GM18951 (cell line): ENCODE measurements at regions not wholly inside any gene's neighbourhood (a gene's known extent, or its start where the extent isn't known, plus 50 kb on each side); places are given as distances from the start of the nearest gene placed in this dataset.
"Not testable (repeated sequence)": the region's sequence is repeated elsewhere in the genome, so short reads cannot be mapped to it uniquely, and the experiment has no call there.

Source experiments
- POLR2A ChIP-seq: IDR thresholded peaks from 4 replicates; pipeline ENCODE4 v1.6.1; 2011; ENCODE audit warnings: mild to moderate bottlenecking; ENCODE audit not compliant: insufficient read length, insufficient read depth; ENCODE audit errors: extremely low read depth
- in situ Hi-C: fragments of 300-500 bp; cut with MboI; formaldehyde crosslinking; loops from one replicate; pipeline ENCODE4 v1.12.0; 2022; ENCODE audit warnings: low sequenced_read_pairs, mixed read lengths, inconsistent platforms; ENCODE audit not compliant: unreplicated experiment

- in situ Hi-C loops: no loop called here
These were observed 1250.4 kb upstream of the IGFBP7 start for GRCh38 chr4:58360354-58361133.

DNA sequence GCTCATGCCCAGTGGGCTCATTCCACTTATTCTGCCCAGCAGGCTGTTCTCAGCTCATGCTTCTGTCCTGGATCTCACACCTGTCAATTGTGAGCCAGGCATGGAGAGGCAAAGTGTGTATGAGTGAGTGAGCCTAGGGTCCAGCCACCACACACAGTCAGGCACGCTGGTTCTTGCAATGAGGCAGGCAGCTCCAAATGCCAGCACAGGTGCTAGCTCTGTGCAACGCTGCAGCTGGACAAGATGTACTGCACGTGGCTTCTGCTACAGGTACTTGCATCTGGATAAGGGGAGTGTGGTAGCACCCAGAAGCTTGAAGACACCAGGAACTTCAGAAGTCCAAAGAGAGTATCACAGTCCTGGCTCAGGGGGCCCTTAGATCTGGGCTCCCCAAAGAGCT lies 1249.4 kb upstream of the IGFBP7 start:
- in situ Hi-C loops: no loop called here

More at GRCh38 chr4:58360354-58361133, 1250.4 kb upstream of the IGFBP7 start:
- TF ChIP-seq POLR2A: no peak

DNA sequence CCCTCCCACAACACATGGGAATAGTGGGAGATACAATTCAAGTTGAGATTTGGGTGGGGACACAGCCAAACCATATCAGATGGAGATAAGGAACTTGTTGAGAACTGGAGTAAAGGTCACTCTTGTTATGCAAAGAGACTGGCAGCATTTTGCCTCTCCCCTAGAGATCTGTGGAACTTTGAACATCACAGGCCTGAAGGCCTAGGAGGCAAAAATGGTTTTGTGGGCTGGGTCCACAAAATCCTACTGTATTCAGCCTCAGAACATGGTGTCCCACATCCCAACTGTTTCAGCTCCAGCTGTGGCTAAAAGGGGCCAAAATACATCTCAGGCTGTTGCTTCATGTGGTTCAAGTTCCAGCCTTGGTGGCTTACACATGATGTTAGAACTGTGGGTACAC lies 1247.8 kb upstream of the IGFBP7 start:
- TF ChIP-seq POLR2A: no peak
- in situ Hi-C loops: no loop called here

More for the DNA sequence above, 1249.4 kb upstream of the IGFBP7 start:
- no peak for TF ChIP-seq POLR2A

GRCh38 chr4:58325070-58325469 lies 1214.9 kb upstream of the IGFBP7 start:
- in situ Hi-C loops: no loop called here
- no peak for TF ChIP-seq POLR2A

- in situ Hi-C loops: no loop called here
These were observed 1203.3 kb upstream of the IGFBP7 start for GRCh38 chr4:58313444-58313843.

DNA sequence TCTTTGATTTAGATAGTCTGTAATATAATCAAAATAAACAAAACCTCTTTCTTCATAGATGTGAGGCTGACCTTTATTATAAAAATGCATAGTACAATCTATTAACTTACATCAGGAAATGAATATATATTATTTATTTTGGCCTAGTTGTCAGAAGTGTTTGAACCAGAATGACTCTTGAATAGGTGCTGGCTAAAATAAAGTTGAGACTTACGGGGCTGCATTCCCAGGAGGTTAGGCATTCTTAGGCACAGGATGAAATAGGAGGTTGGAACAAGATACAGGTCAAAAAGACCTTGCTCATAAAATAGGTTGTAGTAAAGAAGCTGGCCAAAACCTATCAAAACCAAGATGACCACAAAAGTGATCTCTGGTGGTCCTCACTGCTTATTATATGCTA lies 1193.3 kb upstream of the IGFBP7 start:
- in situ Hi-C loops: no loop called here
- no peak for TF ChIP-seq POLR2A

More at GRCh38 chr4:58313444-58313843, 1203.3 kb upstream of the IGFBP7 start:
- no peak for TF ChIP-seq POLR2A

- in situ Hi-C loops: no loop called here
- no peak for TF ChIP-seq POLR2A
These were observed 1191.3 kb upstream of the IGFBP7 start for GRCh38 chr4:58301376-58301999.

DNA sequence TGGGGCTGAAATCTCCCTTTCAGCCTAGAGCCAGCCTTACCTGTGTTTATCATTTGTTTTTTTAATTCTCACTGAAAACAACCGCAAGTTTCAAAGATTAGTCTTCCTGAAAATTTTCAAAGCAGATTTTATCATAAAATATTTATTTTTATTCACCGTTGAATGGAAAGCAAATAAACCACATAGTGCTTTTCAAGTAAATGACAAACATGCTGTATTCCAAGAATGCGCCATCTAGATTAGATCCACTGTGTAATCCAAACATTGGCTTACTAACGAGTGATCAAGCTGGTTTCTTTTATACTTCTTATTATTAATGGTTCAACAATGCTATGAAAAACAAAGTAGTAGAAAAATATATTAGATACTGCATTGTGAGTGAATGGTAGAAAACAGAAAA lies 1176.2 kb upstream of the IGFBP7 start:
- no peak for TF ChIP-seq POLR2A
- in situ Hi-C loops: no loop called here

- in situ Hi-C loops: not testable (repeated sequence)
These were observed 1170.7 kb upstream of the IGFBP7 start for GRCh38 chr4:58280928-58281327.

DNA sequence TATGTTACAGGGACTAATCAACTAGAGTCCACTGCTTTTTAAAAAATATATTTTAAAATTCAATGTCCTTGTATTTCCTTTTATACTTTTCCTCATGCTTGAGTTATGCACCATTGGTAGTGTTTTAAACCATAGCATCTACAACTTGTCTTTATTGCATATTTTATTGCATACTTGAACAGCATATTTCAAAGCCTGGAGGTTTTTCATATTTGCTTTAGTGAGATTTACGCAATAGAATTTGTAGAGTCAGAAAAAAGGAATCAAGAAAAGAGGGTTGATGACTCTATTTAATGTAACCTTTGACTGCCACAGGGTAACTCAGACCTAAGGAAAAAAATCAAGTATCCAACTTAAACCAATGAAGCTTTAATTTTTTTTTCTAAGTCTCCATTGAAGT lies 1165.7 kb upstream of the IGFBP7 start:
- in situ Hi-C loops: no loop called here

DNA sequence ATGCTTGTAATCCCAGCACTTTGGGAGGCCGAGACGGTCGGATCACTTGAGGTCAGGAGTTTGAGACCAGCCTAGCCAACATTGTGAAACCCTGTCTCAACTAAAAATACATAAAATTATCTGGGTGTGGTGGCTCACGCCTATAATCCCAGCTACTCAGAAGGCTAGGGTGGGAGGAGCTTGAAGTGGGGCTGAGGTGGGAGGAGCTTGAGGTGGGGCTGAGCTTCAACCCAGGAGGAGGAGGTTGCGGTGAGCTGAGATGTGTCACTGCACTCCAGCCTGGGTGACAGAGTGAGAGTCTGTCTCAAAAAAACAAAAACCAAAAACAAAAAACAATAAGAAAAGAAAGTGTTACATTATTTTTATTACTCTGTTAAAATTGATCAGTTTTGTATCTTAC lies 1164.4 kb upstream of the IGFBP7 start:
- TF ChIP-seq POLR2A: no peak
- in situ Hi-C loops: no loop called here

More for the DNA sequence above, 1165.7 kb upstream of the IGFBP7 start:
- TF ChIP-seq POLR2A: no peak

DNA sequence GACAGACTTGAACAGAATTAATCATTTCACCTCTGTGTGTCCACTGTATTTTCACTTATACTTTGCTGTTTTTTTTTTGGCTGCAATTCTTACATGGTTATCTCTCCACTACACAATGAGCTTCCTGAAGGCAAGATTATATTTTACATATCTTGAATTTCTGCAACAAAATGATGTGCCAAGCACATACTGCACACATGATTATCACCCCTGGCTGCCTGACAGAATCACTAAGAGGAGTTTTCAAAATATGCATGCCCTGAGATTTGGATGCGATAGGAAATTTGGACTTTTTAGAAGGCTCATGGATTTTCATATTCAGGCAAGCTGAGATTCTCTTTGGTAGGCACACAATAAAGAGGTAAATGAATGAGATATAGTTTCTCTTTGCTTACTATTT lies 1162.1 kb upstream of the IGFBP7 start:
- in situ Hi-C loops: no loop called here
- TF ChIP-seq POLR2A: no peak

DNA sequence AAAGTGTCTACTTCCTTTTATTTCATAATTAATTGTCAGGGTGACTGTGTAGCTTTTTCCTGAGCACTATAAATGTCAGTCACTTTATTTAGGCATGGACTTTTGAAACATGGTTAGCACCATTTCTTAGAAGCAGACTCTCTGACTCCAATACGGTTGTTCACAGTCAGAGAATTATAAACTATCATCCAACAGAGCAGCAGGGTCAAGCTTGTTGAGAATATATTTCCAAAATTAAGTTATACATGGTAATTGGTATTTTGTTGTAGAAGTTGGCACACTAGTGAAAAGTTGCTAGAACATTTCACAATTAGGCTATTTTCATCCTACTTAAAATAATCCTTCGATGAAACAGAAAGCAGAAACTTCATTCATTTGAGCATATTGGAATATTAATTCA lies 1155.5 kb upstream of the IGFBP7 start:
- no peak for TF ChIP-seq POLR2A
- in situ Hi-C loops: no loop called here

DNA sequence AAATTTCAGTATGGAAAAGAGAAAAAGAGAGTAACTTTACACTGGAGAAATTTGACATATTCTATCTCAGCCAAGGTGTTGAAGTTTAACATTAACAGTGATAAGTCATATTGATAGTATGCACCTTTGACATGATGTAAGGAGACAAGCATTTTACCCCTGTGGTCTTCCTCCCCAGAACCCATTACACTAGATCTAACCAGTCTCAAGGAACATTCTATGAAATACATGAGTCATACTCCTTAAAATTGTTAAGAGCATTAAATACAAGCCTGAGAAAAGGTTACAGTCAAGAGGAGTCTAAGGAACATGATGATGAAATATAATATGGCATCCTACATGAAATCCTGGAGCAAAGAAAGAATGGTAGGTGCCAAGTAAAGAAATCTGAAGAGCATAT lies 1151.3 kb upstream of the IGFBP7 start:
- in situ Hi-C loops: no loop called here
- TF ChIP-seq POLR2A: no peak
